ENCODE measurements at regions not wholly inside any gene's neighbourhood (a gene's known extent, or its start where the extent isn't known, plus 50 kb on each side); places are given as distances from the start of the nearest gene placed in this dataset.

- DNase-seq (ENCODE audit: low read depth), result no peak
- H3K4me3 ChIP-seq (ENCODE audit: low read depth, low read length), result no peak overlapping the region
- TF ChIP-seq, protein P1, sequence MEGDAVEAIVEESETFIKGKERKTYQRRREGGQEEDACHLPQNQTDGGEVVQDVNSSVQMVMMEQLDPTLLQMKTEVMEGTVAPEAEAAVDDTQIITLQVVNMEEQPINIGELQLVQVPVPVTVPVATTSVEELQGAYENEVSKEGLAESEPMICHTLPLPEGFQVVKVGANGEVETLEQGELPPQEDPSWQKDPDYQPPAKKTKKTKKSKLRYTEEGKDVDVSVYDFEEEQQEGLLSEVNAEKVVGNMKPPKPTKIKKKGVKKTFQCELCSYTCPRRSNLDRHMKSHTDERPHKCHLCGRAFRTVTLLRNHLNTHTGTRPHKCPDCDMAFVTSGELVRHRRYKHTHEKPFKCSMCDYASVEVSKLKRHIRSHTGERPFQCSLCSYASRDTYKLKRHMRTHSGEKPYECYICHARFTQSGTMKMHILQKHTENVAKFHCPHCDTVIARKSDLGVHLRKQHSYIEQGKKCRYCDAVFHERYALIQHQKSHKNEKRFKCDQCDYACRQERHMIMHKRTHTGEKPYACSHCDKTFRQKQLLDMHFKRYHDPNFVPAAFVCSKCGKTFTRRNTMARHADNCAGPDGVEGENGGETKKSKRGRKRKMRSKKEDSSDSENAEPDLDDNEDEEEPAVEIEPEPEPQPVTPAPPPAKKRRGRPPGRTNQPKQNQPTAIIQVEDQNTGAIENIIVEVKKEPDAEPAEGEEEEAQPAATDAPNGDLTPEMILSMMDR (IDR thresholded peaks at IDR 0.05; ENCODE audit: insufficient read depth, low read length), result no peak
Measured at GRCh38 chr2:49834433-49834832, 680.1 kb upstream of the FSHR start.

GRCh38 chr2:49832555-49832954 lies 678.2 kb upstream of the FSHR start:
- no peak for DNase-seq (ENCODE audit: low read depth)
- TF ChIP-seq, protein P1 (IDR thresholded peaks at IDR 0.05; ENCODE audit: insufficient read depth, low read length), result no peak
- H3K4me3 ChIP-seq (ENCODE audit: low read depth, low read length), result no peak overlapping the region

DNA sequence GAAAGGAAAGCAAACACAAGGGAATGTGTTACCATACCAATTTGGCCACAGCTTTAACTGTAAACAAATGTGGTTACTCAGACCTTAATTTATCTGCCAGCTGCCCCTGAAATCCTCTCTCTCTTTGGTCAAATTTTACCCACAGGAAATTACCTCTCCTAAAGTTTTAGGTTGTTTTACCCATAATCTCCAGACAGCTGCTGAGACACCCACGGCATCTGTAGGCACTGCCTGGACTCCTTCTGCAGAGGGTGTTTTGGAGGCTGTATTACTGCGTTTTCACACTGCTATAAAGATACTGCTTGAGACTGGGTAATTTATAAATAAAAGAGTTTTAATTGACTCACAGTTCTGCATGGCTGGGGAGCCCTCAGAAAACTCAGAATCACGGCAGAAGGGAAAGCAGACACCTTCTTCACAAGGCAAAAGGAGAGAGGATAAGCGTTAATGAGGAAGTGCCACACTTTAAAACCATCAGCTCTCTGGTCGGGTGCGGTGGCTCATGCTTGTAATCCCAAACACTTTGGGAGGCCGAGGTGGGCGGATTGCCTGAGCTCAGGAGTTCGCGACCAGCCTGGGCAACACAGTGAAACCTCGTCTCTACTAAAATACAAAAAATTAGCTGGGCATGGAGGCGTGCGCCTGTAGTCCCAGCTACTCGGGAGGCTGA lies 677.5 kb upstream of the FSHR start:
- DNase-seq (ENCODE audit: low read depth), result no peak
- H3K4me3 ChIP-seq (ENCODE audit: low read depth, low read length), result no peak overlapping the region
- TF ChIP-seq, protein P1 (IDR thresholded peaks at IDR 0.05; ENCODE audit: insufficient read depth, low read length), result no peak

DNA sequence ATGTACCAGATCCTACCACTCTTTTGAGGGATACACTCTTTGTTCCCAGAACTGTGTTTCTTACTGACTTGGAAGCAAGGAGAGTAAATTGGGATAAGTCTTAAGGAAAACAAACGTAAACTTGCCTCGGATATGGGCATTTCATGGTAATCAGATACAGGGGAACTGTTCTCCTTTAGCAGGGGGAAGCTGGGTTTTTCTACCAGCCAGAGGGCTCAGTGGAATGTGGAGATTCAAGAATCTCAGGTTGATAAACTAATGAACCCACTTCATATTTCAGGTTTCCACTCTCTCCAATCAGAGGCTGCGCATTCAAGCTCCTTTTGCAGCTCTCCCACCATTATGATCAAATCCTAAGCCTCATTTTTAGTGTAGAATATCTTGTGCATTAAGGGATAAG lies 676.5 kb upstream of the FSHR start:
- no peak overlapping the region for H3K4me3 ChIP-seq (ENCODE audit: low read depth, low read length)
- DNase-seq (ENCODE audit: low read depth), result no peak
- TF ChIP-seq, protein P1 (IDR thresholded peaks at IDR 0.05; ENCODE audit: insufficient read depth, low read length), result no peak

- no peak overlapping the region for H3K4me3 ChIP-seq (ENCODE audit: low read depth, low read length)
- DNase-seq (ENCODE audit: low read depth), result no peak
- TF ChIP-seq, protein P1 (IDR thresholded peaks at IDR 0.05; ENCODE audit: insufficient read depth, low read length), result no peak
Measured at GRCh38 chr2:49827366-49827765, 673.1 kb upstream of the FSHR start.

GRCh38 chr2:49813208-49813607 lies 658.9 kb upstream of the FSHR start:
- H3K4me3 ChIP-seq (ENCODE audit: low read depth, low read length), result no peak overlapping the region
- no peak for DNase-seq (ENCODE audit: low read depth)
- TF ChIP-seq, protein P1 (IDR thresholded peaks at IDR 0.05; ENCODE audit: insufficient read depth, low read length), result no peak

DNA sequence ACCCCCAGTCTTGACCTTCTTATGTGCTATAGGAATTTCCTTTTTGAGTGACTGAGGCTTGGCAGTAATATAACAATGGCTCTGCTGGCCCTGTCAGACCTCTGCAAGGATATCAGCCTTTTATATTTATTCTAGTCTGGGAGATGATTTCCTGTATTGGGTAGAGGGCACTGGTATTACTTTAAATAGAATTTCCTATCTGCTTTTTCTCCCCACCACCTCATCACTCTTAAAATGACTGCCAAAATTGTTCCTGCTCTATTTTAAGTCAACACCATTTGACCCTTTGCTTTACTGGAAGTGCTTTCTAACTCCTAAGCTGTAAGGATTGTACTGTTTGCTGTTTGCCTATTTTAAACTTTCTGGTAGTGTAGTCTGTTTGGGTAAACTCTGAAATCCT lies 658.4 kb upstream of the FSHR start:
- DNase-seq (ENCODE audit: low read depth), result no peak
- no peak overlapping the region for H3K4me3 ChIP-seq (ENCODE audit: low read depth, low read length)
- TF ChIP-seq, protein P1 (IDR thresholded peaks at IDR 0.05; ENCODE audit: insufficient read depth, low read length), result no peak

Measured in fibroblast of the aortic adventitia (primary cell).